ENCODE measurements at regions not wholly inside any gene's neighbourhood (a gene's known extent, or its start where the extent isn't known, plus 50 kb on each side); places are given as distances from the start of the nearest gene placed in this dataset.

- Mint-ChIP-seq H3K9me3 (no peaks in the 10 kb centered on the region), H3K27me3 (ENCODE audit: low read depth) (no peaks in the 10 kb centered on the region), H3K36me3 (ENCODE audit: low read depth) (no peaks in the 10 kb centered on the region), H3K27ac (ENCODE audit: unreplicated experiment) (no peak overlapping the region), H3K4me3 (no peak overlapping the region), H3K4me1 (peaks cover 10% of the 10 kb centered on the region)
- no peak for DNase-seq (ENCODE audit: low read depth, low spot score)
- TF ChIP-seq CTCF (conservative IDR thresholded peaks at IDR 0.05) = no peak
These were observed 421.9 kb upstream of the ARGLU1 start for GRCh38 chr13:106989876-106990275.

- Mint-ChIP-seq H3K9me3 (no peaks in the 10 kb centered on the region), H3K27ac (ENCODE audit: unreplicated experiment) (no peak overlapping the region), H3K4me1 (peaks cover 10% of the 10 kb centered on the region), H3K36me3 (ENCODE audit: low read depth) (no peaks in the 10 kb centered on the region), H3K4me3 (no peak overlapping the region), H3K27me3 (ENCODE audit: low read depth) (no peaks in the 10 kb centered on the region)
- TF ChIP-seq CTCF (conservative IDR thresholded peaks at IDR 0.05) = no peak
- no peak for DNase-seq (ENCODE audit: low read depth, low spot score)
These were observed 419.5 kb upstream of the ARGLU1 start for GRCh38 chr13:106987427-106987785.

GRCh38 chr13:106986687-106987426, 418.9 kb upstream of the ARGLU1 start:
- no peak for TF ChIP-seq CTCF (conservative IDR thresholded peaks at IDR 0.05)
- no peak overlapping the region for H3K27ac Mint-ChIP-seq (ENCODE audit: unreplicated experiment)
- no peaks in the 10 kb centered on the region for H3K27me3 Mint-ChIP-seq (ENCODE audit: low read depth)
- no peaks in the 10 kb centered on the region for H3K9me3 Mint-ChIP-seq
- H3K36me3 Mint-ChIP-seq (ENCODE audit: low read depth) = no peaks in the 10 kb centered on the region
- H3K4me3 Mint-ChIP-seq = no peak overlapping the region
- DNase-seq (ENCODE audit: low read depth, low spot score) = no peak
- peaks cover 10% of the 10 kb centered on the region for H3K4me1 Mint-ChIP-seq

GRCh38 chr13:106986033-106986484, 418.1 kb upstream of the ARGLU1 start:
- Mint-ChIP-seq H3K27me3 (ENCODE audit: low read depth) (no peaks in the 10 kb centered on the region), H3K9me3 (no peaks in the 10 kb centered on the region), H3K27ac (ENCODE audit: unreplicated experiment) (peak overlapping the region; percentile 48), H3K4me3 (no peak overlapping the region), H3K36me3 (ENCODE audit: low read depth) (no peaks in the 10 kb centered on the region), H3K4me1 (peaks cover 10% of the 10 kb centered on the region)
- no peak for TF ChIP-seq CTCF (conservative IDR thresholded peaks at IDR 0.05)
- no peak for DNase-seq (ENCODE audit: low read depth, low spot score)

GRCh38 chr13:106985481-106985880, 417.5 kb upstream of the ARGLU1 start:
- H3K36me3 Mint-ChIP-seq (ENCODE audit: low read depth) = no peaks in the 10 kb centered on the region
- no peak for DNase-seq (ENCODE audit: low read depth, low spot score)
- H3K4me1 Mint-ChIP-seq = peaks cover 10% of the 10 kb centered on the region
- no peak overlapping the region for H3K4me3 Mint-ChIP-seq
- H3K27me3 Mint-ChIP-seq (ENCODE audit: low read depth) = no peaks in the 10 kb centered on the region
- no peak for TF ChIP-seq CTCF (conservative IDR thresholded peaks at IDR 0.05)
- no peak overlapping the region for H3K27ac Mint-ChIP-seq (ENCODE audit: unreplicated experiment)
- no peaks in the 10 kb centered on the region for H3K9me3 Mint-ChIP-seq

All from neural crest cell (in vitro differentiated cells).